ENCODE measurements at regions not wholly inside any gene's neighbourhood (a gene's known extent, or its start where the extent isn't known, plus 50 kb on each side); places are given as distances from the start of the nearest gene placed in this dataset.

- DNase-seq: no peak
Observed at GRCh38 chr12:91959220-91959619, 186.4 kb downstream of the BTG1 start.

- no peak for DNase-seq
Observed at GRCh38 chr12:91958816-91959215, 186.8 kb downstream of the BTG1 start.

- DNase-seq: no peak
Observed at GRCh38 chr12:91954747-91955146, 190.9 kb downstream of the BTG1 start.

- DNase-seq: no peak
Observed at GRCh38 chr12:91954326-91954725, 191.3 kb downstream of the BTG1 start.

GRCh38 chr12:91952916-91953315 lies 192.7 kb downstream of the BTG1 start:
- DNase-seq: no peak

- DNase-seq: no peak
Observed at GRCh38 chr12:91951571-91951970, 194.1 kb downstream of the BTG1 start.

GRCh38 chr12:91948504-91948903 lies 197.1 kb downstream of the BTG1 start:
- DNase-seq: no peak

GRCh38 chr12:91947459-91947858 lies 198.2 kb downstream of the BTG1 start:
- DNase-seq: no peak

GRCh38 chr12:91944637-91945036 lies 201.0 kb downstream of the BTG1 start:
- no peak for DNase-seq

GRCh38 chr12:91940826-91941570 lies 204.6 kb downstream of the BTG1 start:
- no peak for DNase-seq

- DNase-seq: no peak
Observed at GRCh38 chr12:91940322-91940721, 205.3 kb downstream of the BTG1 start.

GRCh38 chr12:91937706-91938105 lies 207.9 kb downstream of the BTG1 start:
- no peak for DNase-seq

GRCh38 chr12:91937009-91937408 lies 208.6 kb downstream of the BTG1 start:
- no peak for DNase-seq

GRCh38 chr12:91935296-91935695 lies 210.3 kb downstream of the BTG1 start:
- DNase-seq: no peak

GRCh38 chr12:91931111-91931510 lies 214.5 kb downstream of the BTG1 start:
- DNase-seq: no peak

- DNase-seq: no peak
Observed at GRCh38 chr12:91928501-91928900, 217.1 kb downstream of the BTG1 start.

- DNase-seq: no peak
Observed at GRCh38 chr12:91926848-91927247, 218.8 kb downstream of the BTG1 start.

GRCh38 chr12:91924827-91925226 lies 220.8 kb downstream of the BTG1 start:
- DNase-seq: no peak

GRCh38 chr12:91923864-91924263 lies 221.8 kb downstream of the BTG1 start:
- no peak for DNase-seq

GRCh38 chr12:91922674-91923073 lies 223.0 kb downstream of the BTG1 start:
- DNase-seq: no peak

GRCh38 chr12:91922139-91922538 lies 223.5 kb downstream of the BTG1 start:
- DNase-seq: no peak

- DNase-seq: peak; percentile 15
Observed at GRCh38 chr12:91921555-91921954, 224.1 kb downstream of the BTG1 start.

- no peak for DNase-seq
Observed at GRCh38 chr12:91920741-91921140, 224.9 kb downstream of the BTG1 start.

GRCh38 chr12:91920276-91920675 lies 225.4 kb downstream of the BTG1 start:
- no peak for DNase-seq

- DNase-seq: peak; percentile 74
Observed at GRCh38 chr12:91918431-91918830, 227.2 kb downstream of the BTG1 start.
